ENCODE measurements at regions not wholly inside any gene's neighbourhood (a gene's known extent, or its start where the extent isn't known, plus 50 kb on each side); places are given as distances from the start of the nearest gene placed in this dataset.

GRCh38 chr3:75110741-75111140 is 496.3 kb upstream of the CNTN3 start:
- intact Hi-C loops (cut with DNase I) = no loop called here
- no peak for DNase-seq
- Histone ChIP-seq H3K27me3 (no peaks in the 10 kb centered on the region), H3K4me3 (no peak overlapping the region), H3K36me3 (no peaks in the 10 kb centered on the region), H3K4me1 (no peaks in the 10 kb centered on the region), H3K27ac (no peak overlapping the region), H3K9me3 (no peaks in the 10 kb centered on the region)
- ATAC-seq = no peak
- TF ChIP-seq CTCF (IDR thresholded peaks at IDR 0.05) = no peak

- intact Hi-C loops (cut with DNase I) = no loop called here
- Histone ChIP-seq H3K27ac (no peak overlapping the region), H3K4me3 (no peak overlapping the region), H3K9me3 (peaks cover 0 to 7% of the 10 kb centered on the region in 2 donors), H3K4me1 (no peaks in the 10 kb centered on the region), H3K36me3 (no peaks in the 10 kb centered on the region), H3K27me3 (no peaks in the 10 kb centered on the region)
- ATAC-seq (no peak), DNase-seq (no peak)
- no peak for TF ChIP-seq CTCF (IDR thresholded peaks at IDR 0.05)
These were observed 501.2 kb upstream of the CNTN3 start for GRCh38 chr3:75115695-75116094.

GRCh38 chr3:75118779-75119178 is 504.3 kb upstream of the CNTN3 start:
- no peak overlapping the region for H3K27ac ChIP-seq
- no peak for DNase-seq
- peaks cover 0 to 7% of the 10 kb centered on the region in 2 donors for H3K9me3 ChIP-seq
- H3K4me1 ChIP-seq = no peaks in the 10 kb centered on the region
- no peak for TF ChIP-seq CTCF (IDR thresholded peaks at IDR 0.05)
- intact Hi-C loops (cut with DNase I) = no loop called here
- H3K4me3 ChIP-seq = no peak overlapping the region
- no peaks in the 10 kb centered on the region for H3K27me3 ChIP-seq
- ATAC-seq = no peak
- no peaks in the 10 kb centered on the region for H3K36me3 ChIP-seq

- Histone ChIP-seq H3K36me3 (no peaks in the 10 kb centered on the region), H3K4me3 (no peak overlapping the region), H3K9me3 (no peaks in the 10 kb centered on the region), H3K27me3 (no peaks in the 10 kb centered on the region), H3K4me1 (no peaks in the 10 kb centered on the region), H3K27ac (no peak overlapping the region)
- ATAC-seq = no peak
- intact Hi-C loops (cut with DNase I) = no loop called here
- no peak for TF ChIP-seq CTCF (IDR thresholded peaks at IDR 0.05)
- no peak for DNase-seq
These were observed 512.1 kb upstream of the CNTN3 start for GRCh38 chr3:75126556-75126955.

GRCh38 chr3:75129101-75129500 is 514.6 kb upstream of the CNTN3 start:
- intact Hi-C loops (cut with DNase I) = no loop called here

More at GRCh38 chr3:75129101-75129500, 514.6 kb upstream of the CNTN3 start:
- no peaks in the 10 kb centered on the region for H3K4me1 ChIP-seq
- DNase-seq (no peak), ATAC-seq (no peak)
- H3K4me3 ChIP-seq = no peak overlapping the region
- H3K9me3 ChIP-seq = no peaks in the 10 kb centered on the region
- H3K27me3 ChIP-seq = no peaks in the 10 kb centered on the region
- H3K27ac ChIP-seq = no peak overlapping the region
- no peaks in the 10 kb centered on the region for H3K36me3 ChIP-seq
- no peak for TF ChIP-seq CTCF (IDR thresholded peaks at IDR 0.05)

All from left lung (tissue), 4 donors.